ENCODE measurements at regions not wholly inside any gene's neighbourhood (a gene's known extent, or its start where the extent isn't known, plus 50 kb on each side); places are given as distances from the start of the nearest gene placed in this dataset.
"Not testable (repeated sequence)": the region's sequence is repeated elsewhere in the genome, so short reads cannot be mapped to it uniquely, and the experiment has no call there.

DNA sequence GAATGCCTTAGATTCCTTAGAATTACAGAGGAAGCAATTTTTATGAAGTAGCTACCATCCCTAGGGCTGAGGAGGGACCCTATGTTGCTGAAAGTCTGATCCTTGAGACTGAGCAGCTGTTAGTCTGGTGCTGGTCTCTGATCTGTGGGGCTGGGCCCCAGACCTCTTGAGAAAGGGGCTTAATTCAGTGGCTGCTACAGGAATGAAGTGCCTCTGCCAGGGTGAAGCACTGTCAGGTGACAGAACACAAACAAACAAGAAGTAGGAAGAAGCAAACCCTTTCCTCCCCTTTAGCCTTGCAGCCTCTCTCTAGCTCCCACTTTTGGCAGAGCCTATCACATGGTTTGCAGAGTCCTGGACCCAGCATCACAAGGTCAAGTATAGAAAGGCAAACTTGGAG, 64.0 kb upstream of the STC2 start:
- Histone ChIP-seq H3K9me3 (ENCODE audit: severe bottlenecking) (peaks cover 7% of the 10 kb centered on the region), H3K36me3 (no peaks in the 10 kb centered on the region), H3K4me3 (ENCODE audit: low read depth, low read length) (no peak overlapping the region), H3K27ac (no peak overlapping the region), H3K27me3 (ENCODE audit: insufficient read depth, low read depth, severe bottlenecking) (peaks cover 80% of the 10 kb centered on the region)
- no peak for DNase-seq
- TF ChIP-seq CTCF (IDR thresholded peaks at IDR 0.05; ENCODE audit: low read depth, low read length) = no peak

GRCh38 chr5:173391031-173391430, 62.8 kb upstream of the STC2 start:
- Histone ChIP-seq H3K36me3 (no peaks in the 10 kb centered on the region), H3K27ac (no peak overlapping the region), H3K9me3 (ENCODE audit: severe bottlenecking) (peaks cover 7% of the 10 kb centered on the region), H3K27me3 (ENCODE audit: insufficient read depth, low read depth, severe bottlenecking) (peaks cover 68% of the 10 kb centered on the region), H3K4me3 (ENCODE audit: low read depth, low read length) (no peak overlapping the region)
- TF ChIP-seq CTCF (IDR thresholded peaks at IDR 0.05; ENCODE audit: low read depth, low read length) = no peak
- DNase-seq = no peak

DNA sequence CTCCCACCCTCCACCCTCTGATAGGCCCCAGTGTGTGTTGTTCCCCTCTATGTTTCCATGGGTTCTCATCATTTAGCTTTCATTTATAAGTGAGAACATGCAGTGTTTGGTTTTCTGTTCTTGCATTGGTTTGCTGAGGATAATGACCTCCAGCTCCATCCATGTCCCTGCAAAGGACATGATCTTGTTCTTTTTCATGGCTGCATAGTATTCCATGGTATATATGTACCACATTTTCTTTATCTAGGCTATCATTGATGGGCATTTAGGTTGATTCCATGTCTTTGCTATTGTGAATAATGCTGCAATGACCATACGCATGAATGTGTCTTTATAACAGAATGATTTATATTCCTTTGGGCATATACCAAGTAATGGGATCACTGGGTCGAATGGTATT, 59.1 kb upstream of the STC2 start:
- not testable (repeated sequence) for H3K27ac ChIP-seq; H3K9me3 ChIP-seq (ENCODE audit: severe bottlenecking); H3K4me3 ChIP-seq (ENCODE audit: low read depth, low read length); H3K36me3 ChIP-seq; DNase-seq
- peaks cover 62% of the 10 kb centered on the region for H3K27me3 ChIP-seq (ENCODE audit: insufficient read depth, low read depth, severe bottlenecking)

DNA sequence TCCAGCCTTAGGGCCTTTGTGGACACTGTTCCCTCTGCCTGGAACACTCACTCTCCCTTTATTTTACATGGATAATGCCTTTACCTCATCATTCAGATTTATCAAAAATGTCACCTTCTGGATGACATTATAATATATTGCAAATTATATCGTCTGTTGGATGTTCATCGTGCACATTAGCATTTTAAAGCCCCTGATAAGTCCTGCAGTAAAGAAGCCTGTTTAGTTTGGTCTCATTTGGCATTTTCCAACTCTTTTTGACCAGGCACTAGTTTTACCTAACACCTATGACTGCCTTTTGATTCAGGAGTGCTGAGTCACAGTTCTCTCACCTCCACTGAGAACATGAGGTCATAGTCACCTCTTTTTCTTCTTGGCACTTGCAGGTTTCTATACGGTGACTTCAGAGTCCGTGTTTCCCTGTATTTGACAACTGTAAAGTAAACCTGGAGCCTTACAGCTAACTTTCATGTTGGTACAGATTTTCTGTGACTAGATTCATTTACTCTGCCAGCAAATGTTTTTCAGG, 57.7 kb upstream of the STC2 start:
- H3K9me3 ChIP-seq (ENCODE audit: severe bottlenecking) = peaks cover 4% of the 10 kb centered on the region
- no peak overlapping the region for H3K4me3 ChIP-seq (ENCODE audit: low read depth, low read length)
- TF ChIP-seq CTCF (IDR thresholded peaks at IDR 0.05; ENCODE audit: low read depth, low read length) = no peak
- H3K36me3 ChIP-seq = no peaks in the 10 kb centered on the region
- H3K27ac ChIP-seq = no peak overlapping the region
- DNase-seq = no peak
- peaks cover 62% of the 10 kb centered on the region for H3K27me3 ChIP-seq (ENCODE audit: insufficient read depth, low read depth, severe bottlenecking)

DNA sequence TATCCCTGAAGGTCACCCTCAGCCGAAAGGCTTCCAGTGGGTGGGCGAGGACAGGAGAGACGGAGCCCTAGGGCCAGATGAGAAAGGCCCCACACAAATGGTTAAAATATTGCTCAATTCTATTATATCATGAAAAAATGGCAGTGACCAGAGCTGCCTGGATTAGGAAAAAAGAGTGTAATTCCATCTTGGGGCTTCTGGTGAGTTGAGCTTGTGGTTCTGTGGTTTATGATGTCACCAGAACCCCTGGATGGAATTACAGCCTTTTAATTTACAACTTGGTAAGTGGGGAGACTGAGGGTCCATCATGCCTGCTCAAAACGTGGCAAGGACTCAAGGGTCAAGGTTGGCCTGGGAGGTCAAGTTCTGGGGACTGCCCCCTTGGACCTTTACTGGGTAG, 55.5 kb upstream of the STC2 start:
- H3K9me3 ChIP-seq (ENCODE audit: severe bottlenecking) = peaks cover 4% of the 10 kb centered on the region
- no peak for TF ChIP-seq CTCF (IDR thresholded peaks at IDR 0.05; ENCODE audit: low read depth, low read length)
- DNase-seq = no peak
- H3K36me3 ChIP-seq = no peaks in the 10 kb centered on the region
- H3K27me3 ChIP-seq (ENCODE audit: insufficient read depth, low read depth, severe bottlenecking) = peaks cover 66% of the 10 kb centered on the region
- H3K4me3 ChIP-seq (ENCODE audit: low read depth, low read length) = no peak overlapping the region
- H3K27ac ChIP-seq = no peak overlapping the region

DNA sequence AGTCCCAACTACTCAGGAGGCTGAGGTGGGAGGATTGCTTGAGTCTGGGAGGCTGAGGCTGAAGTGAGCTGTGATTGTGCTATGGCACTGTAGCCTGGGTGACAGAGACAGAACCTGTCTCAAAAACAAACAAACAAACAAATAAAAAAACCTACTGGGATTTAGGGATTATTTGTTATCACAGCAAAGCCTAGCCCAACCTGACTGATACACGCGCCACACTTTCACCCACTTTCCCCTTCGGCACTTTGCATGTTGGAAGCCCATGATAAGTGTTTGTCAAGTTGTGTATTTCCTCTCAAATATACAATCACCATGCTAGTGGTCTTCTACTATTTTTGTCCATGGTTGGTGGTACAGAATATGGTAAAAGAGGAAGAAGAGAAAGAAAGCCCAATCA, 50.5 kb upstream of the STC2 start:
- TF ChIP-seq CTCF (IDR thresholded peaks at IDR 0.05; ENCODE audit: low read depth, low read length) = no peak

More for the DNA sequence above, 50.5 kb upstream of the STC2 start:
- Histone ChIP-seq H3K27me3 (ENCODE audit: insufficient read depth, low read depth, severe bottlenecking) (peaks cover 93% of the 10 kb centered on the region), H3K36me3 (no peaks in the 10 kb centered on the region), H3K9me3 (ENCODE audit: severe bottlenecking) (no peaks in the 10 kb centered on the region), H3K27ac (no peak overlapping the region), H3K4me3 (ENCODE audit: low read depth, low read length) (no peak overlapping the region)
- DNase-seq = no peak

Data from WERI-Rb-1 (cell line).